Breast epithelium (tissue), 4 donors: ENCODE measurements at regions not wholly inside any gene's neighbourhood (a gene's known extent, or its start where the extent isn't known, plus 50 kb on each side); places are given as distances from the start of the nearest gene placed in this dataset.

ENCODE experiments used
- DNase-seq, 2 donors: peaks; one replicate each; pipeline ENCODE4 v3.0.0-alpha.2; 2019; ENCODE audit warnings: low spot score in 2 of 2
- H3K27ac ChIP-seq, 2 donors: fragments of 200-600 bp; sonication (generic) in 1 of 2; one replicate each; pipeline ENCODE4 v1.5.1; 2016 to 2019; ENCODE audit warnings: mild to moderate bottlenecking in 1 of 2
- H3K27me3 ChIP-seq, 2 donors: fragments of 200-600 bp; sonication (generic) in 1 of 2; one replicate each; pipeline versions ENCODE4 v1.5.1 to v1.6.0; 2017 to 2019; ENCODE audit warnings: control low read depth in 1 of 2, mild to moderate bottlenecking in 1 of 2
- H3K36me3 ChIP-seq: fragments of 200-600 bp; one replicate; pipeline ENCODE4 v1.5.1; 2019
- H3K4me1 ChIP-seq, 2 donors: fragments of 200-600 bp; sonication (generic); one replicate each; pipeline ENCODE4 v1.5.1; 2016 to 2019; ENCODE audit warnings: control low read depth in 1 of 2
- H3K4me3 ChIP-seq, 3 donors: fragments of 200-600 bp; sonication (generic); 1 replicate in 2 of 3; 2 replicates in 1 of 3; pipeline ENCODE4 v1.5.1; 2016 to 2019; ENCODE audit warnings: mild to moderate bottlenecking in 3 of 3, moderate library complexity in 2 of 3
- H3K9me3 ChIP-seq, 2 donors: fragments of 200-600 bp; sonication (generic) in 1 of 2; one replicate each; pipeline ENCODE4 v1.5.1; 2016 to 2019; ENCODE audit warnings: control low read depth in 1 of 2
- CTCF ChIP-seq, 3 donors: fragments of 450-650 bp; IDR thresholded peaks; one replicate each; pipeline ENCODE4 v1.5.1; 2016 to 2017; ENCODE audit warnings: antibody characterized with exemption in 3 of 3, mild to moderate bottlenecking in 3 of 3, moderate library complexity in 3 of 3
- POLR2A ChIP-seq: fragments of 450-650 bp; IDR thresholded peaks from one replicate; pipeline ENCODE4 v1.6.1; 2016; ENCODE audit warnings: antibody characterized with exemption, mild to moderate bottlenecking, moderate library complexity
- POLR2AphosphoS5 ChIP-seq, 3 donors: sonication (generic); formaldehyde crosslinking; IDR thresholded peaks; one replicate each; pipeline ENCODE4 v1.6.1; 2017; ENCODE audit warnings: antibody characterized with exemption in 3 of 3
- intact Hi-C: fragments of 100-400 bp; cut with DNase I; formaldehyde crosslinking; loops from one replicate; pipeline ENCODE4 v1.15.1; 2023; ENCODE audit warnings: low total_unique reads

- no peak overlapping the region for H3K4me3 ChIP-seq
- TF ChIP-seq POLR2A (no peak), CTCF (IDR thresholded peaks at IDR 0.05) (no peak), POLR2AphosphoS5 (IDR thresholded peaks at IDR 0.05) (no peak)
- no peaks in the 10 kb centered on the region for H3K27me3 ChIP-seq
- no peak overlapping the region for H3K27ac ChIP-seq
- DNase-seq = no peak
- no peaks in the 10 kb centered on the region for H3K9me3 ChIP-seq
- intact Hi-C loops = no loop called here
- no peaks in the 10 kb centered on the region for H3K36me3 ChIP-seq
- H3K4me1 ChIP-seq = no peaks in the 10 kb centered on the region
Observed at GRCh38 chr13:65479692-65480091, 1750.4 kb downstream of the PCDH9 start.

- Histone ChIP-seq H3K36me3 (no peaks in the 10 kb centered on the region), H3K27me3 (no peaks in the 10 kb centered on the region), H3K9me3 (no peaks in the 10 kb centered on the region), H3K27ac (no peak overlapping the region), H3K4me1 (no peaks in the 10 kb centered on the region), H3K4me3 (no peak overlapping the region)
- no peak for TF ChIP-seq POLR2A
- DNase-seq = no peak
- intact Hi-C loops = no loop called here
Observed at GRCh38 chr13:65473196-65473595, 1756.9 kb downstream of the PCDH9 start.

- no peaks in the 10 kb centered on the region for H3K4me1 ChIP-seq
- intact Hi-C loops = no loop called here
- H3K36me3 ChIP-seq = no peaks in the 10 kb centered on the region
- H3K9me3 ChIP-seq = no peaks in the 10 kb centered on the region
- H3K4me3 ChIP-seq = no peak overlapping the region
- no peak for TF ChIP-seq CTCF (IDR thresholded peaks at IDR 0.05)
- no peak for TF ChIP-seq POLR2A
- TF ChIP-seq POLR2AphosphoS5 (IDR thresholded peaks at IDR 0.05) = no peak
- no peak overlapping the region for H3K27ac ChIP-seq
- no peak for DNase-seq
- no peaks in the 10 kb centered on the region for H3K27me3 ChIP-seq
Observed at GRCh38 chr13:65472336-65472735, 1757.8 kb downstream of the PCDH9 start.

GRCh38 chr13:65470781-65471180 is 1759.4 kb downstream of the PCDH9 start:
- no peak overlapping the region for H3K4me3 ChIP-seq
- H3K36me3 ChIP-seq = no peaks in the 10 kb centered on the region
- no peak overlapping the region for H3K27ac ChIP-seq
- H3K9me3 ChIP-seq = no peaks in the 10 kb centered on the region
- H3K4me1 ChIP-seq = no peaks in the 10 kb centered on the region
- DNase-seq = no peak
- TF ChIP-seq POLR2AphosphoS5 (IDR thresholded peaks at IDR 0.05) = no peak
- no peak for TF ChIP-seq CTCF (IDR thresholded peaks at IDR 0.05)
- TF ChIP-seq POLR2A = no peak
- no peaks in the 10 kb centered on the region for H3K27me3 ChIP-seq
- intact Hi-C loops = no loop called here

GRCh38 chr13:65468628-65469027 is 1761.5 kb downstream of the PCDH9 start:
- no peaks in the 10 kb centered on the region for H3K36me3 ChIP-seq
- H3K4me1 ChIP-seq = no peaks in the 10 kb centered on the region
- no peaks in the 10 kb centered on the region for H3K9me3 ChIP-seq
- H3K27me3 ChIP-seq = no peaks in the 10 kb centered on the region
- H3K27ac ChIP-seq = no peak overlapping the region
- no peak overlapping the region for H3K4me3 ChIP-seq
- no peak for TF ChIP-seq POLR2AphosphoS5 (IDR thresholded peaks at IDR 0.05)
- no peak for TF ChIP-seq POLR2A
- TF ChIP-seq CTCF (IDR thresholded peaks at IDR 0.05) = no peak
- intact Hi-C loops = no loop called here
- DNase-seq = no peak

GRCh38 chr13:65461590-65461989 is 1768.5 kb downstream of the PCDH9 start:
- Histone ChIP-seq H3K27ac (no peak overlapping the region), H3K36me3 (no peaks in the 10 kb centered on the region), H3K9me3 (no peaks in the 10 kb centered on the region), H3K27me3 (no peaks in the 10 kb centered on the region), H3K4me1 (no peaks in the 10 kb centered on the region), H3K4me3 (no peak overlapping the region)
- TF ChIP-seq CTCF (IDR thresholded peaks at IDR 0.05) (no peak), POLR2AphosphoS5 (IDR thresholded peaks at IDR 0.05) (no peak), POLR2A (no peak)
- DNase-seq = no peak
- intact Hi-C loops = no loop called here
